ENCODE measurements at regions not wholly inside any gene's neighbourhood (a gene's known extent, or its start where the extent isn't known, plus 50 kb on each side); places are given as distances from the start of the nearest gene placed in this dataset.

DNA sequence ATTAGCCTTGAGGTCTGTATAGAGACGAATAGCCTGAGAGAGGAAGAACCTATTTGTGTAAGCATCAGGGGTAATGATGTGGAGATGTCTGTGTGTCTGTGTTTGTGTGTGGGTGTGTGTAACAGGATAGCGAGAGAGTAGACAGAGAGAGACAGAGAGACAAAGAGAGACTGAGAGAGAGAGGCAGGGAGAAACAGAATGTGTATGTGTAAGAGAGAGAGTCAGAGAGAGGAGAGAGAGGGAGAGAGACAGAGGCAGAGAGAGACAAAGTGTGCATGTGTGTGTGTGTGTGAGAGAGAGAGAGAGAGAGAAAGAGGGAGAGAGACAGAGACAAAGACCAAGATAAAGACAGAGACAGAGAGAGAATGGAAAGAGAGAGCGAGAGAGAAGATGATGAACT is 396.1 kb downstream of the PAX1 start:
- TF ChIP-seq, protein P1, sequence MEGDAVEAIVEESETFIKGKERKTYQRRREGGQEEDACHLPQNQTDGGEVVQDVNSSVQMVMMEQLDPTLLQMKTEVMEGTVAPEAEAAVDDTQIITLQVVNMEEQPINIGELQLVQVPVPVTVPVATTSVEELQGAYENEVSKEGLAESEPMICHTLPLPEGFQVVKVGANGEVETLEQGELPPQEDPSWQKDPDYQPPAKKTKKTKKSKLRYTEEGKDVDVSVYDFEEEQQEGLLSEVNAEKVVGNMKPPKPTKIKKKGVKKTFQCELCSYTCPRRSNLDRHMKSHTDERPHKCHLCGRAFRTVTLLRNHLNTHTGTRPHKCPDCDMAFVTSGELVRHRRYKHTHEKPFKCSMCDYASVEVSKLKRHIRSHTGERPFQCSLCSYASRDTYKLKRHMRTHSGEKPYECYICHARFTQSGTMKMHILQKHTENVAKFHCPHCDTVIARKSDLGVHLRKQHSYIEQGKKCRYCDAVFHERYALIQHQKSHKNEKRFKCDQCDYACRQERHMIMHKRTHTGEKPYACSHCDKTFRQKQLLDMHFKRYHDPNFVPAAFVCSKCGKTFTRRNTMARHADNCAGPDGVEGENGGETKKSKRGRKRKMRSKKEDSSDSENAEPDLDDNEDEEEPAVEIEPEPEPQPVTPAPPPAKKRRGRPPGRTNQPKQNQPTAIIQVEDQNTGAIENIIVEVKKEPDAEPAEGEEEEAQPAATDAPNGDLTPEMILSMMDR (IDR thresholded peaks at IDR 0.05): no peak
- TF ChIP-seq POLR2A (IDR thresholded peaks at IDR 0.05) (no peak), EP300 (IDR thresholded peaks at IDR 0.05) (no peak)

All from stomach (tissue), 4 donors.